ENCODE measurements at regions not wholly inside any gene's neighbourhood (a gene's known extent, or its start where the extent isn't known, plus 50 kb on each side); places are given as distances from the start of the nearest gene placed in this dataset.
A peak's percentile ranks its signal among the peaks of the same experiment; 100 is the strongest.

- Histone ChIP-seq H3K36me3 (peaks cover 16% of the 10 kb centered on the region), H3K27ac (peak overlapping the region; percentile 49), H3K4me3 (no peak overlapping the region), H3K9me3 (ENCODE audit: low read depth) (no peaks in the 10 kb centered on the region), H3K27me3 (no peaks in the 10 kb centered on the region), H3K4me1 (ENCODE audit: low read depth) (no peaks in the 10 kb centered on the region)
- TF ChIP-seq, protein P1, sequence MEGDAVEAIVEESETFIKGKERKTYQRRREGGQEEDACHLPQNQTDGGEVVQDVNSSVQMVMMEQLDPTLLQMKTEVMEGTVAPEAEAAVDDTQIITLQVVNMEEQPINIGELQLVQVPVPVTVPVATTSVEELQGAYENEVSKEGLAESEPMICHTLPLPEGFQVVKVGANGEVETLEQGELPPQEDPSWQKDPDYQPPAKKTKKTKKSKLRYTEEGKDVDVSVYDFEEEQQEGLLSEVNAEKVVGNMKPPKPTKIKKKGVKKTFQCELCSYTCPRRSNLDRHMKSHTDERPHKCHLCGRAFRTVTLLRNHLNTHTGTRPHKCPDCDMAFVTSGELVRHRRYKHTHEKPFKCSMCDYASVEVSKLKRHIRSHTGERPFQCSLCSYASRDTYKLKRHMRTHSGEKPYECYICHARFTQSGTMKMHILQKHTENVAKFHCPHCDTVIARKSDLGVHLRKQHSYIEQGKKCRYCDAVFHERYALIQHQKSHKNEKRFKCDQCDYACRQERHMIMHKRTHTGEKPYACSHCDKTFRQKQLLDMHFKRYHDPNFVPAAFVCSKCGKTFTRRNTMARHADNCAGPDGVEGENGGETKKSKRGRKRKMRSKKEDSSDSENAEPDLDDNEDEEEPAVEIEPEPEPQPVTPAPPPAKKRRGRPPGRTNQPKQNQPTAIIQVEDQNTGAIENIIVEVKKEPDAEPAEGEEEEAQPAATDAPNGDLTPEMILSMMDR (IDR thresholded peaks at IDR 0.05; ENCODE audit: low read depth, low read length) = no peak
- DNase-seq (ENCODE audit: low read depth in 1 of 2, low spot score in 1 of 2) = peak in 1 of 2 donors; percentile 5
Observed at GRCh38 chr4:20618731-20619130, 81.5 kb upstream of the PACRGL start.

DNA sequence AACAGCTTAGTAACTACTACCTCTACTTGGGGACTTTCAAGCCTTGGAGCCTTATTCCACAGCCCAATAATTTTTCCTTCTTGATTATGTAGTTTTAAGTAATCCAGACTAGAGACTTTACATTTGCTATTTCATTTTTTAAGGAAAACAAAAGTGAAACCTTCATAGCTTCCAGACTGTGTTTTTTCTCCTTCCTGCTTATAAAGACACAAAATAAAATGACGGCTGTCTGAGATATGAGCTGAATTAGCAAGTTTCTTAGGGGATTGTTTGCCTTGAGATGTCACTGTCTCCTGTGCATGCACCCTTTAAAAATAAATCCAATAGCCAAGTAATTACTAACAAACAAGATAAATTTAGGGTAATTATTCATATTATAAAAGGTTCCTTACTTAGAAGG, 78.8 kb upstream of the PACRGL start:
- H3K27ac ChIP-seq = no peak overlapping the region
- no peaks in the 10 kb centered on the region for H3K27me3 ChIP-seq
- no peak overlapping the region for H3K4me3 ChIP-seq
- peaks cover 7% of the 10 kb centered on the region for H3K36me3 ChIP-seq
- no peak for DNase-seq (ENCODE audit: low read depth in 1 of 2, low spot score in 1 of 2)
- TF ChIP-seq, protein P1 (IDR thresholded peaks at IDR 0.05; ENCODE audit: low read depth, low read length) = no peak
- H3K9me3 ChIP-seq (ENCODE audit: low read depth) = no peaks in the 10 kb centered on the region
- peaks cover 15% of the 10 kb centered on the region for H3K4me1 ChIP-seq (ENCODE audit: low read depth)

DNA sequence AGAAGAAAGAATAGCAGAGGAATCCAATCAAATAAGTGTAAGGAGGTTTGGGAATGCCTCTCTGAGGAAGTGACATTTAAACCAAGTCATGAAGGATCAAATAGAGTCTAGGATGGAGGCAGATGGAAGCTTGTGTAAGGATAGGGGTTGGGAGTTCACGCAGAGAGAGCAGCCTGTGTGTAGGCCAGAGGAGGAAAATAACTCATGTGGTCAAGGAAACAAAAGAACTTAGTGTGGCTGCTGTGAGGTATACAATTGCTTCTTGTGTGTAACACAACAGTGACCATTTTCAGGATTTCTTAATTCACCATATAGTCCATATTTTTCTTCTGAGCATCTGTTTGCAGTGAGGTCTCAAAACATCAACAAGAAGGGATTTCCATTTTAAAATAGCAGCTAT, 77.6 kb upstream of the PACRGL start:
- Histone ChIP-seq H3K27ac (no peak overlapping the region), H3K9me3 (ENCODE audit: low read depth) (no peaks in the 10 kb centered on the region), H3K4me3 (no peak overlapping the region), H3K36me3 (peaks cover 4% of the 10 kb centered on the region), H3K27me3 (no peaks in the 10 kb centered on the region), H3K4me1 (ENCODE audit: low read depth) (peaks cover 17% of the 10 kb centered on the region)
- DNase-seq (ENCODE audit: low read depth in 1 of 2, low spot score in 1 of 2) = no peak
- TF ChIP-seq, protein P1 (IDR thresholded peaks at IDR 0.05; ENCODE audit: low read depth, low read length) = no peak

DNA sequence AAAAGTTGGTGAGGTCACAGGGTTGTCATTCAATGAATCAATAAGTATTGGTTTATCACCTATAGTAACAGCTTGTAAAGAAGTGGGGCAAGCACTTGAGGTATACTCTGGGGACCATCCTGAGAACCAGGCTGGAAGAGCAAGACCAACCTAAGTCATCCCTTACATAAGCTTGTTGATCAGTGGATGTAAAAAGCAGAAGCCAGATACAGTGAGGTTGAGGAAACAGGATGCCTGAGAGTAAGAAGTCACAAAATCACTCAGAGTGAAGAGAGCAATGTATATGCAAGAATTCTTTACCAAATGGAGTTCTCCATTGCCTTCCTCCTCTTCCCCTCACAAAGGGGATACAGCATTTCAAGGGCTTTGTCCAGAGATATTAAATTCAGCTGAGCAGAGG, 76.3 kb upstream of the PACRGL start:
- Histone ChIP-seq H3K4me3 (no peak overlapping the region), H3K27ac (peak overlapping the region; percentile 71), H3K4me1 (ENCODE audit: low read depth) (peaks cover 20% of the 10 kb centered on the region), H3K9me3 (ENCODE audit: low read depth) (no peaks in the 10 kb centered on the region), H3K36me3 (peaks cover 4% of the 10 kb centered on the region), H3K27me3 (no peaks in the 10 kb centered on the region)
- DNase-seq (ENCODE audit: low read depth in 1 of 2, low spot score in 1 of 2) = no peak
- TF ChIP-seq, protein P1 (IDR thresholded peaks at IDR 0.05; ENCODE audit: low read depth, low read length) = no peak

- Histone ChIP-seq H3K27ac (peak overlapping the region; percentile 71), H3K36me3 (no peaks in the 10 kb centered on the region), H3K27me3 (no peaks in the 10 kb centered on the region), H3K4me1 (ENCODE audit: low read depth) (peaks cover 20% of the 10 kb centered on the region), H3K9me3 (ENCODE audit: low read depth) (no peaks in the 10 kb centered on the region), H3K4me3 (no peak overlapping the region)
- peak; percentile 39 to 52 for DNase-seq (ENCODE audit: low read depth in 1 of 2, low spot score in 1 of 2)
- TF ChIP-seq, protein P1 (IDR thresholded peaks at IDR 0.05; ENCODE audit: low read depth, low read length) = no peak
Observed at GRCh38 chr4:20624793-20625374, 75.4 kb upstream of the PACRGL start.
